Natural killer cell (primary cell): ENCODE measurements at regions not wholly inside any gene's neighbourhood (a gene's known extent, or its start where the extent isn't known, plus 50 kb on each side); places are given as distances from the start of the nearest gene placed in this dataset.

Experiments used
- ATAC-seq, 3 donors: fragments of 150-1000 bp in 2 of 3; fragments of 200-7000 bp in 1 of 3; cut with Tn5 transposase; 1 replicate in 1 of 3; 2 replicates in 2 of 3; pipeline ENCODE4 v1.10.0; 2021; ENCODE audit warnings: mild to moderate bottlenecking in 2 of 3, moderate library complexity in 2 of 3
- DNase-seq, 2 donors: peaks; one replicate each; pipeline versions ENCODE4 v3.0.0 to v3.0.0-alpha.2; 2013 to 2021; ENCODE audit warnings: mixed read lengths in 1 of 2
- H3K27ac ChIP-seq: one replicate; pipeline ENCODE4 v1.5.1; 2013; ENCODE audit warnings: mild to moderate bottlenecking, low read length
- H3K27me3 ChIP-seq: one replicate; pipeline ENCODE4 v1.6.1; 2013; ENCODE audit warnings: low read length; ENCODE audit not compliant: control insufficient read depth, insufficient read depth
- H3K36me3 ChIP-seq: one replicate; pipeline ENCODE4 v1.6.1; 2013; ENCODE audit warnings: low read length; ENCODE audit not compliant: control insufficient read depth, insufficient read depth
- H3K4me1 ChIP-seq: one replicate; pipeline ENCODE4 v1.6.1; 2013; ENCODE audit warnings: low read length; ENCODE audit not compliant: control insufficient read depth, insufficient read depth
- H3K4me3 ChIP-seq: one replicate; pipeline ENCODE4 v1.5.1; 2013; ENCODE audit warnings: low read length
- H3K9me3 ChIP-seq: one replicate; pipeline ENCODE4 v1.6.1; 2013; ENCODE audit warnings: low read length; ENCODE audit not compliant: control insufficient read depth, insufficient read depth
- H3K27ac Mint-ChIP-seq, 2 donors: one replicate each; pipeline ENCODE4 v1.8.0; 2022; ENCODE audit warnings: mild to moderate bottlenecking in 2 of 2, mixed read lengths in 2 of 2, moderate library complexity in 1 of 2
- H3K27me3 Mint-ChIP-seq, 2 donors: one replicate each; pipeline ENCODE4 v1.8.0; 2022; ENCODE audit warnings: low read depth in 2 of 2, mixed read lengths in 2 of 2
- H3K36me3 Mint-ChIP-seq: one replicate; pipeline ENCODE4 v1.8.0; 2022; ENCODE audit warnings: mixed read lengths
- H3K4me1 Mint-ChIP-seq, 2 donors: one replicate each; pipeline ENCODE4 v1.8.0; 2022; ENCODE audit warnings: mixed read lengths in 2 of 2
- H3K4me3 Mint-ChIP-seq: one replicate; pipeline ENCODE4 v1.8.0; 2022; ENCODE audit warnings: mild to moderate bottlenecking, moderate library complexity, mixed read lengths
- H3K9me3 Mint-ChIP-seq, 2 donors: one replicate each; pipeline ENCODE4 v1.8.0; 2022; ENCODE audit warnings: mixed read lengths in 2 of 2
- WGBS: methylation state at CpG from one replicate; pipeline ENCODE4 v1.1.7; 2013; ENCODE audit warnings: missing lambda C conversion rate; ENCODE audit not compliant: insufficient coverage; 5-methylcytosine and 5-hydroxymethylcytosine counted together
- intact Hi-C: fragments of 100-400 bp; cut with micrococcal nuclease; formaldehyde crosslinking; loops from one replicate; pipeline ENCODE4 v1.14.2; 2022
- TF ChIP-seq, protein P1 (sequence below): fragments of 200-600 bp; IDR thresholded peaks from one replicate; pipeline ENCODE4 v1.8.0; 2022; ENCODE audit warnings: antibody characterized with exemption

DNA sequence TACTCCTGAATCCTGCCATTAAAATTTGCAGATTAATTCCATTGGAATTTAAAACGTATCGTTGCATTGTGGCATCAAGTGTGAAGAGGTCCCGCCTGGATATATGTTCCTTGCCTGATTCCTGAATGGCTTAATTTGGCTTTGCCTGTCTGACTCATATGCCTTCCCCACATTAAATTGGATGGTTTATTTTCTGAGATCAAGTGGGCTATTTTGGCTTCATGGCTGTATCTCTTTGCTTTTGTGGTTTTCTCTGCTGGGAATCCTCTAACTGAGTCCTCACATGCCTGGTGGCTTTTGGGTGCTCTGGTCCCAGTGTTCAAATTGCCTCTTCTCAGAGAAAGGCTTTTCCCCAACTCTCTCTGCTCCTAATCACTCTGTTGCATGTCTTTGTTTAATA, 127.9 kb upstream of the DYRK2 start:
- no peaks in the 10 kb centered on the region for H3K27me3 ChIP-seq
- H3K9me3 ChIP-seq = no peaks in the 10 kb centered on the region
- no peak overlapping the region for H3K4me3 ChIP-seq
- ATAC-seq = no peak
- WGBS = 97% methylated on average over 3 of the region's 3 CpGs
- Mint-ChIP-seq H3K27ac (no peak overlapping the region), H3K4me1 (peaks cover 8 to 19% of the 10 kb centered on the region in 2 donors), H3K4me3 (no peak overlapping the region), H3K9me3 (no peaks in the 10 kb centered on the region), H3K36me3 (no peaks in the 10 kb centered on the region), H3K27me3 (no peaks in the 10 kb centered on the region)
- DNase-seq = no peak
- no peaks in the 10 kb centered on the region for H3K36me3 ChIP-seq
- TF ChIP-seq, protein P1, sequence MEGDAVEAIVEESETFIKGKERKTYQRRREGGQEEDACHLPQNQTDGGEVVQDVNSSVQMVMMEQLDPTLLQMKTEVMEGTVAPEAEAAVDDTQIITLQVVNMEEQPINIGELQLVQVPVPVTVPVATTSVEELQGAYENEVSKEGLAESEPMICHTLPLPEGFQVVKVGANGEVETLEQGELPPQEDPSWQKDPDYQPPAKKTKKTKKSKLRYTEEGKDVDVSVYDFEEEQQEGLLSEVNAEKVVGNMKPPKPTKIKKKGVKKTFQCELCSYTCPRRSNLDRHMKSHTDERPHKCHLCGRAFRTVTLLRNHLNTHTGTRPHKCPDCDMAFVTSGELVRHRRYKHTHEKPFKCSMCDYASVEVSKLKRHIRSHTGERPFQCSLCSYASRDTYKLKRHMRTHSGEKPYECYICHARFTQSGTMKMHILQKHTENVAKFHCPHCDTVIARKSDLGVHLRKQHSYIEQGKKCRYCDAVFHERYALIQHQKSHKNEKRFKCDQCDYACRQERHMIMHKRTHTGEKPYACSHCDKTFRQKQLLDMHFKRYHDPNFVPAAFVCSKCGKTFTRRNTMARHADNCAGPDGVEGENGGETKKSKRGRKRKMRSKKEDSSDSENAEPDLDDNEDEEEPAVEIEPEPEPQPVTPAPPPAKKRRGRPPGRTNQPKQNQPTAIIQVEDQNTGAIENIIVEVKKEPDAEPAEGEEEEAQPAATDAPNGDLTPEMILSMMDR = no peak
- intact Hi-C loops = no loop called here
- H3K4me1 ChIP-seq = peaks cover 18% of the 10 kb centered on the region
- H3K27ac ChIP-seq = no peak overlapping the region

DNA sequence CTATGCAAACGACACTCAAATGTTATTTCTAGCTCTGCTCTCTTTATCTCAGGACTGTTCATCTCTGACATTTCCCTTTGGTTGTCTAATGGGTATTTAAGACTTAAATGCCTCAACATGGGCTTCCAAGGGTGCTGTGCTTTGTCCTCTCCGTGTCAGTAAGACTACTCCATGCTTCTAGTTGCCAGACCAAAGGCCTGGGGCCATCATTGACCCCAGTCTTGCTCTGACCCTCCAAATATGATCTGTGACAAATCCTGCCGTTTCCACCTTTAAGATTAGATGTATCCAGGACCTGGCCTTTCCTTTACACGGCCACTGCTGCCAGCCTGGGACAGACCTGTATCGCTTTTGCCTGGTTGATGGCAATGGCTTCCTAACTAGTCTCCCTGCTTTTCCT, 126.3 kb upstream of the DYRK2 start:
- H3K9me3 ChIP-seq = no peaks in the 10 kb centered on the region
- Mint-ChIP-seq H3K27me3 (no peaks in the 10 kb centered on the region), H3K4me1 (peaks cover 8 to 15% of the 10 kb centered on the region in 2 donors), H3K9me3 (no peaks in the 10 kb centered on the region), H3K27ac (no peak overlapping the region), H3K36me3 (no peaks in the 10 kb centered on the region), H3K4me3 (no peak overlapping the region)
- 93% methylated on average over 5 of the region's 5 CpGs for WGBS
- intact Hi-C loops = no loop called here
- H3K4me3 ChIP-seq = no peak overlapping the region
- H3K27ac ChIP-seq = no peak overlapping the region
- peaks cover 3% of the 10 kb centered on the region for H3K4me1 ChIP-seq
- no peak for DNase-seq
- no peaks in the 10 kb centered on the region for H3K27me3 ChIP-seq
- TF ChIP-seq, protein P1 = no peak
- ATAC-seq = no peak
- H3K36me3 ChIP-seq = no peaks in the 10 kb centered on the region

DNA sequence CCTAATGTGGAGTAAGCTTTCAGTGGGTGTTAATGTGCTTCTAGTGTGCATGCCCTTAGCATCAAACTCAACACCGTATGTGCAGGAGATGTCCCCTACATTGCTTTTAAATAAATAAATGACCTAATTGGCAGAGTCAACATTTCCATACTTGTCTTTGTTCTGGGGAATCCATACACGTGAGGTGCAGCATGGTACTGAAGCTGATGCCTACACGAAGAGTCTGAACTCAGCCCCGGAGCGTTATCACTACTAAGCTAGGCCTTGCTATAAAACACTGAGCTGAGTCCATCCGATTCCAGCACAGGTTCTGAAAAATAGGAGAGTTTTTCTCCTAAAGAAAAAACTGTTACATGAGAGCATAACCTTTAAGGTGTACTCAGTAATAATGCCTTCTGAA, 125.0 kb upstream of the DYRK2 start:
- Histone ChIP-seq H3K4me3 (no peak overlapping the region), H3K27me3 (no peaks in the 10 kb centered on the region), H3K4me1 (no peaks in the 10 kb centered on the region), H3K9me3 (no peaks in the 10 kb centered on the region), H3K36me3 (no peaks in the 10 kb centered on the region), H3K27ac (no peak overlapping the region)
- H3K9me3 Mint-ChIP-seq = no peaks in the 10 kb centered on the region
- H3K27me3 Mint-ChIP-seq = no peaks in the 10 kb centered on the region
- 98% methylated on average over 6 of the region's 6 CpGs for WGBS
- TF ChIP-seq, protein P1 = no peak
- peaks cover 8 to 13% of the 10 kb centered on the region in 2 donors for H3K4me1 Mint-ChIP-seq
- H3K36me3 Mint-ChIP-seq = no peaks in the 10 kb centered on the region
- intact Hi-C loops = no loop called here
- no peak overlapping the region for H3K27ac Mint-ChIP-seq
- DNase-seq (no peak), ATAC-seq (peak in 1 of 3 donors; percentile 36)
- no peak overlapping the region for H3K4me3 Mint-ChIP-seq

DNA sequence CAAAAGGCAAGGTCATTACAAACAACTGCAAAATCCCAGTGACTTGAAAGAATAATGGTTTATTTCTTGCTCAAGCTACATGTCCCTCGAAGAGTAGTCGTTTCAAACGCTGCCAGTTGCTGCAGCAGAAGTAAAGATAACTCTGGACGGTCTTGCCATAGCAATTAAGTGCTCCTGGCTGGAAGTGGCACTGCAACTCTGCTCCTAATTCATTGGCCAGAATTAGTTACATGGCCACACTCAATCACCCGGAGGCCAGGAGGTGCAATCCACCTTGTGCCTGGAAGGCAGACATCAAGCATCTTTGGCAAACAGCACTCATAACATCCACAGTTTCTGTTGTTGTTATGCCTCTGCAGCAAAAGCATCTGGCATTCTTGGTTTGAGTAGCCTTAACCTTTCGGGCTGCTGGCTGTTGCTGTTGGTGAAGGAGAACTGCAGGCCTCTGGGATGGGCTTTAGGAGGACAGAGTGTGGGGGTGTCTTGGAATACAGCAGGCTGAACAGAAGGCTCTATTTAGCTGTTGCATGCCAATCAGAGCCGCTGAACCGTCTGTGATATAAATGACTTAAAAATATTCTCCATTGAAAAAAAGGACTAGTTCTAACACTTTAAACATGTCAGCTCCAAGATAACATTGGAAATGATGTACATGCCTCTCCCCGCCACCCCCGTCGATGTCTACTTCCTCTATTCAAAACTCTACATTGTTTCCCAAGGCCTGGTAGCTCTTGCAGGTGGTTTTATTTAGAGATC, 123.5 kb upstream of the DYRK2 start:
- H3K4me1 Mint-ChIP-seq = peaks cover 8 to 13% of the 10 kb centered on the region in 2 donors
- H3K27me3 Mint-ChIP-seq = no peaks in the 10 kb centered on the region
- Histone ChIP-seq H3K27ac (no peak overlapping the region), H3K4me1 (no peaks in the 10 kb centered on the region), H3K36me3 (no peaks in the 10 kb centered on the region), H3K27me3 (no peaks in the 10 kb centered on the region), H3K4me3 (no peak overlapping the region), H3K9me3 (no peaks in the 10 kb centered on the region)
- intact Hi-C loops = no loop called here
- no peaks in the 10 kb centered on the region for H3K36me3 Mint-ChIP-seq
- TF ChIP-seq, protein P1 = no peak
- no peak overlapping the region for H3K27ac Mint-ChIP-seq
- no peaks in the 10 kb centered on the region for H3K9me3 Mint-ChIP-seq
- ATAC-seq (no peak), DNase-seq (no peak)
- H3K4me3 Mint-ChIP-seq = no peak overlapping the region
- WGBS = 88% methylated on average over 11 of the region's 11 CpGs
